K562 (cell line): ENCODE measurements at regions not wholly inside any gene's neighbourhood (a gene's known extent, or its start where the extent isn't known, plus 50 kb on each side); places are given as distances from the start of the nearest gene placed in this dataset.

Source experiments
- ATAC-seq: fragments of 200-7000 bp; cut with Tn5 transposase; 3 replicates; pipeline ENCODE4 v1.9.1; 2020; ENCODE audit warnings: moderate library complexity
- BruUV-seq: library from RNA; stranded (reverse); fragments of 400-500 nt; replicated peaks from 2 replicates; lab custom pipeline; 2021; lab: Mats Ljungman, UMichigan
- CTCF ChIA-PET: fragments of 300-600 bp; formaldehyde crosslinking; extraction: SDS; loops from one replicate; lab custom pipeline; 2021; ENCODE audit warnings: low intra/inter-chr PET ratio; lab: Yijun Ruan, JAX
- POLR2A ChIA-PET: fragments of 300-600, 350-650 bp; sonication (Branson Sonifier 250); formaldehyde crosslinking; extraction: SDS; loops from one replicate; lab custom pipeline; 2021; ENCODE audit warnings: antibody characterized with exemption, inconsistent platforms; lab: Yijun Ruan, JAX
- DNase-seq, 4 experiments: peaks; one replicate each; pipeline versions ENCODE4 v3.0.0 to v3.0.0-alpha.2; 2011 to 2018; ENCODE audit warnings: low spot score in 3 of 4, mixed read lengths in 3 of 4; ENCODE audit errors: extremely low read depth in 1 of 4
- FAIRE-seq: peaks from 2 replicates; lab custom pipeline; 2011; peaks lifted over from hg19 to GRCh38; lab: Jason Lieb, UNC
- H2AFZ ChIP-seq: 2 replicates; pipeline ENCODE4 v1.6.0; 2011; ENCODE audit warnings: low read depth, low read length, control low read depth, inconsistent platforms
- H3K27ac ChIP-seq: fragments of 200-600 bp; 3 replicates; pipeline ENCODE4 v1.8.0; 2011; ENCODE audit warnings: low read depth, mild to moderate bottlenecking, control low read depth, inconsistent platforms, low read length, moderate library complexity, mixed read lengths; ENCODE audit errors: extremely low read depth
- H3K27me3 ChIP-seq, 2 experiments: fragments of 300-600 bp in 1 of 2; 2 replicates in 1 of 2; 3 replicates in 1 of 2; pipeline versions ENCODE4 v1.6.0 to v1.8.0; 2011; ENCODE audit warnings: inconsistent platforms in 2 of 2, low read length in 2 of 2, mild to moderate bottlenecking in 1 of 2, mixed read lengths in 1 of 2, moderate library complexity in 1 of 2; ENCODE audit not compliant: control insufficient read depth in 2 of 2, insufficient read depth in 2 of 2
- H3K36me3 ChIP-seq: fragments of 300-600 bp; 3 replicates; pipeline ENCODE4 v1.8.0; 2011; ENCODE audit warnings: mild to moderate bottlenecking, low read length, inconsistent platforms; ENCODE audit not compliant: control insufficient read depth, insufficient read depth
- H3K4me1 ChIP-seq, 2 experiments: fragments of 200-600 bp in 1 of 2; replicated peaks in 1 of 2; 2 replicates in 1 of 2; 3 replicates in 1 of 2; pipeline versions ENCODE4 v1.5.1 to v1.8.0; 2011; ENCODE audit warnings: inconsistent platforms in 2 of 2, low read length in 2 of 2, mild to moderate bottlenecking in 1 of 2, mixed read lengths in 1 of 2, moderate library complexity in 1 of 2; ENCODE audit not compliant: control insufficient read depth in 2 of 2, insufficient read depth in 2 of 2
- H3K4me2 ChIP-seq: 2 replicates; pipeline ENCODE4 v1.6.1; 2011; ENCODE audit warnings: low read length, control low read depth, inconsistent platforms, mixed read lengths; ENCODE audit not compliant: insufficient read depth
- H3K4me3 ChIP-seq: fragments of 200-600 bp; sonication (generic), shearing (Covaris generic); 2 replicates; pipeline ENCODE4 v1.5.1; 2016; ENCODE audit warnings: control low read depth, inconsistent platforms
- H3K79me2 ChIP-seq: fragments of 200-600 bp; 3 replicates; pipeline ENCODE4 v1.8.0; 2011; ENCODE audit warnings: low read length, inconsistent platforms; ENCODE audit not compliant: control insufficient read depth, insufficient read depth
- H3K9ac ChIP-seq, 2 experiments: 2 replicates each; pipeline versions ENCODE4 v1.6.0 to v1.6.1; 2011; ENCODE audit warnings: low read depth in 2 of 2, low read length in 2 of 2, control low read depth in 1 of 2, inconsistent platforms in 1 of 2, mild to moderate bottlenecking in 1 of 2, mixed read lengths in 1 of 2; ENCODE audit not compliant: insufficient read depth in 1 of 2
- H3K9me1 ChIP-seq: one replicate; pipeline ENCODE4 v1.6.0; 2011; ENCODE audit warnings: inconsistent platforms, mild to moderate bottlenecking, low read length, moderate library complexity; ENCODE audit not compliant: control insufficient read depth, insufficient read depth
- H3K9me3 ChIP-seq: replicated peaks from 2 replicates; pipeline ENCODE4 v1.5.1; 2011; ENCODE audit warnings: low read depth, low read length, inconsistent platforms; ENCODE audit not compliant: control insufficient read depth, insufficient read depth
- H4K20me1 ChIP-seq: replicated peaks from 2 replicates; pipeline ENCODE4 v1.6.1; 2011; ENCODE audit warnings: low read length, inconsistent platforms, mixed read lengths; ENCODE audit not compliant: control insufficient read depth, insufficient read depth
- KLF10 ChIP-seq: fragments of 250-450 bp; sonication (Bioruptor Pico); IDR thresholded peaks from 2 replicates; pipeline ENCODE4 v1.6.1; 2021; ENCODE audit warnings: matching md5 sums
- MCM7 ChIP-seq, 2 experiments: fragments of 450-650 bp; IDR thresholded peaks; 2 replicates each; pipeline ENCODE4 v1.6.1; 2016 to 2018
- NFE2L1 ChIP-seq: fragments of 450-650 bp; IDR thresholded peaks from 2 replicates; pipeline ENCODE4 v1.6.1; 2016; ENCODE audit warnings: missing genetic modification characterization, low read depth, mild to moderate bottlenecking, missing compliant biosample characterization, moderate library complexity, borderline replicate concordance
- TCF7L2 ChIP-seq: fragments of 150-350 bp; IDR thresholded peaks from 2 replicates; pipeline ENCODE4 v1.6.1; 2016; ENCODE audit warnings: low read depth, mild to moderate bottlenecking, low read length, moderate library complexity
- ZNF165 ChIP-seq: fragments of 250-450 bp; sonication (Bioruptor Pico); IDR thresholded peaks from 2 replicates; pipeline ENCODE4 v1.4.0; 2020; ENCODE audit warnings: borderline replicate concordance
- ZNF699 ChIP-seq: fragments of 250-450 bp; sonication (Bioruptor Pico); IDR thresholded peaks from 2 replicates; pipeline ENCODE4 v1.8.0; 2021; ENCODE audit warnings: mild to moderate bottlenecking, moderate library complexity; ENCODE audit not compliant: insufficient replicate concordance
- WGBS: fragments of 100-300 bp; shearing (Covaris generic); methylation state at CpG from one replicate; pipeline ENCODE4 v1.1.6; 2016; ENCODE audit warnings: low coverage, mixed read lengths; ENCODE audit not compliant: insufficient coverage; ENCODE audit errors: missing lambda C conversion rate; 5-methylcytosine and 5-hydroxymethylcytosine counted together
- in situ Hi-C: fragments of 300-500 bp; cut with MboI; formaldehyde crosslinking; loops from 4 replicates; pipeline ENCODE4 v1.15.0; 2018; ENCODE audit warnings: inconsistent platforms, mixed read lengths
- intact Hi-C: fragments of 100-400 bp; cut with micrococcal nuclease; formaldehyde crosslinking; loops from 2 replicates; pipeline ENCODE4 v1.14.2; 2022

DNA sequence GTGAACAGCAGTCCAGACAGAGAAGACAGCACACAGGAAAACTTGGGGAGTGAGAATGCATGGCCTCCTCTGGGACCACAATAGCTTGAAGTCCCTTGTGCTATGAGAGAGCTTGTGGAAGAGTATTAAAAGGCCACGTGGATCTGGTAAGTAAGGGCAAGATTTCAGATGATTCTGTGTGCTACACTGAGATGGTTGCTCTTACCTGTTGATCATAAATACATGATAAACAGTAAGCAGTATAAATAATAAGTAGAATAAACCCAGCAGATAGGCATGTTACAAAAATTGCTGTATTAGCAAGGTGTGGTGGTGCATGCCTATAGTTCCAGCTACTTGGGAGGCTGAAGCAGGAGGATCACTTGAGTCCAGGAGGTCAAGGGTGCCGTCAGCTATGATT, 150.4 kb upstream of the ZC3H11B start (continued):
- TF ChIP-seq KLF10 (CRISPR knock-in tag) (no peak), TCF7L2 (no peak), MCM7 (IDR thresholded peaks at IDR 0.05) (no peak), ZNF165 (no peak)

DNA sequence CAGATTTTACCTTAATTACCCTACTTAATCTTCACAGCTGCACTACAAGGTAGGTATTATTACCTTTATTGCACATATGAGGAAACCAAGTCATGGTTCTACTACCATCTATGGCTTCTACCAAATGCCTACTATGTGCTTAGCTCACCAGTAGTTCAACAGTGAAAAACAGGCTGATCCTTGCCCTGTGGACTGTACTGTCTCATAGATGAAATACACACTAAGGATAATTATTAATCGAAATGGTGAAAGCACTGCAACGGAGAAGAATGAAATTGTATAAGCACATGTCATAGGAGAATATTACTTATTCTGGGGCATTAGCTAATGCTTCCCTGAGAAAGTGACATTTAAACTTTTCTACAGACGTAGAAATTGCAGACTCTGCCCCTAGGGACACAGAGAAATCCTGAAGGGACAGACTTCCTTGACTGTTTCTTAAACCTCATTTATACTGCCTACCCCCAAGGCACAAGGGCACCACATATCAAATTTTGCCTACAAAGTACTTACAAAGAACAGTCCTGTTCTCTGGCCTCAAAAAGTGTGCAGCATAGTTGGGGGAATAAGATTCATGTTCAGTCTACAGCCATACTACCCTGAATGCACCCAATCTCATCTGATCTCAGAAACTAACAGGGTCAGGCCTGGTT, 148.4 kb upstream of the ZC3H11B start:
- no peaks in the 10 kb centered on the region for H3K36me3 ChIP-seq
- no peak overlapping the region for H2AFZ ChIP-seq
- in situ Hi-C loops, result no loop called here

More for the DNA sequence above, 148.4 kb upstream of the ZC3H11B start:
- ATAC-seq (no peak), FAIRE-seq (no peak), DNase-seq (no peak)
- peaks cover 0 to 4% of the 10 kb centered on the region in 2 experiments; a peak in 3 of 5 replicates for H3K27me3 ChIP-seq
- POLR2A ChIA-PET, result no interaction called here
- H3K4me3 ChIP-seq, result no peak overlapping the region
- CTCF ChIA-PET, result no interaction called here
- no peak overlapping the region for H3K4me2 ChIP-seq
- 4% methylated on average over 3 of the region's 3 CpGs for WGBS
- no peaks in the 10 kb centered on the region for H4K20me1 ChIP-seq
- H3K27ac ChIP-seq, result no peak overlapping the region
- H3K9me3 ChIP-seq, result no peaks in the 10 kb centered on the region
- no peaks in the 10 kb centered on the region for H3K9me1 ChIP-seq
- intact Hi-C loops, result no loop called here
- TF ChIP-seq ZNF699 (no peak), NFE2L1 (no peak)
- BruUV-seq, result no TSS peak
- H3K4me1 ChIP-seq, result no peaks in the 10 kb centered on the region; a peak in 1 of 5 replicates
- no peak overlapping the region for H3K9ac ChIP-seq
- no peaks in the 10 kb centered on the region for H3K79me2 ChIP-seq
